ENCODE measurements at regions not wholly inside any gene's neighbourhood (a gene's known extent, or its start where the extent isn't known, plus 50 kb on each side); places are given as distances from the start of the nearest gene placed in this dataset.

DNA sequence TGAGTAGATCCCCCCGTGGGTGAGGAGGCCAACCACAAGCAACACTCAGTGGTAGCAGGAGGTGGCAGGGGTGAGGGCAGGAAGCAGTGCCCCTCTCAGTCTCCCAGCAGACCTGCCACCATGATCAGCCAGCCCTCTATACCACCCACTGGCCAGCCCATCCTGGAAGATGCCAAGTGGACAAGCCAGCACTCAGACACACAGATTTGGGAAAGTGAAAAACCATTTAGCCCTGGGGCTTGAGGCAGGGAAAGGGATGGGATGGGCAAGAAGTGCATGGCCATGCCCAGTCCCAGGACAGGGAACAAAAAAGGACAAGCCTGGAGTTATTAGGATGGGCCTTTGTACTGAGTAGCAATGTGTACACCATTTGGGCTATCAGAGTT, 76.9 kb downstream of the HFE start:
- POLR2A ChIA-PET, result interaction anchor here (0.5 to 3.1 kb wide), 5 partner anchors 25 to 121 kb away, joined by 3 to 32 read pairs (median 5); a partner anchor contains a TSS
- Mint-ChIP-seq H3K9me3 (no peaks in the 10 kb centered on the region), H3K36me3 (ENCODE audit: low read depth) (peaks cover 13% of the 10 kb centered on the region), H3K27ac (peak overlapping the region; percentile 67), H3K4me3 (peak overlapping the region; percentile 10), H3K4me1 (ENCODE audit: low read depth) (peaks cover 44% of the 10 kb centered on the region), H3K27me3 (peaks cover 2% of the 10 kb centered on the region)
- intact Hi-C loops (cut with micrococcal nuclease), result no loop called here
- ATAC-seq (no peak), DNase-seq (no peak)
- CTCF ChIA-PET, result no interaction called here
- TF ChIP-seq, protein P1, sequence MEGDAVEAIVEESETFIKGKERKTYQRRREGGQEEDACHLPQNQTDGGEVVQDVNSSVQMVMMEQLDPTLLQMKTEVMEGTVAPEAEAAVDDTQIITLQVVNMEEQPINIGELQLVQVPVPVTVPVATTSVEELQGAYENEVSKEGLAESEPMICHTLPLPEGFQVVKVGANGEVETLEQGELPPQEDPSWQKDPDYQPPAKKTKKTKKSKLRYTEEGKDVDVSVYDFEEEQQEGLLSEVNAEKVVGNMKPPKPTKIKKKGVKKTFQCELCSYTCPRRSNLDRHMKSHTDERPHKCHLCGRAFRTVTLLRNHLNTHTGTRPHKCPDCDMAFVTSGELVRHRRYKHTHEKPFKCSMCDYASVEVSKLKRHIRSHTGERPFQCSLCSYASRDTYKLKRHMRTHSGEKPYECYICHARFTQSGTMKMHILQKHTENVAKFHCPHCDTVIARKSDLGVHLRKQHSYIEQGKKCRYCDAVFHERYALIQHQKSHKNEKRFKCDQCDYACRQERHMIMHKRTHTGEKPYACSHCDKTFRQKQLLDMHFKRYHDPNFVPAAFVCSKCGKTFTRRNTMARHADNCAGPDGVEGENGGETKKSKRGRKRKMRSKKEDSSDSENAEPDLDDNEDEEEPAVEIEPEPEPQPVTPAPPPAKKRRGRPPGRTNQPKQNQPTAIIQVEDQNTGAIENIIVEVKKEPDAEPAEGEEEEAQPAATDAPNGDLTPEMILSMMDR (IDR thresholded peaks at IDR 0.05), result no peak

DNA sequence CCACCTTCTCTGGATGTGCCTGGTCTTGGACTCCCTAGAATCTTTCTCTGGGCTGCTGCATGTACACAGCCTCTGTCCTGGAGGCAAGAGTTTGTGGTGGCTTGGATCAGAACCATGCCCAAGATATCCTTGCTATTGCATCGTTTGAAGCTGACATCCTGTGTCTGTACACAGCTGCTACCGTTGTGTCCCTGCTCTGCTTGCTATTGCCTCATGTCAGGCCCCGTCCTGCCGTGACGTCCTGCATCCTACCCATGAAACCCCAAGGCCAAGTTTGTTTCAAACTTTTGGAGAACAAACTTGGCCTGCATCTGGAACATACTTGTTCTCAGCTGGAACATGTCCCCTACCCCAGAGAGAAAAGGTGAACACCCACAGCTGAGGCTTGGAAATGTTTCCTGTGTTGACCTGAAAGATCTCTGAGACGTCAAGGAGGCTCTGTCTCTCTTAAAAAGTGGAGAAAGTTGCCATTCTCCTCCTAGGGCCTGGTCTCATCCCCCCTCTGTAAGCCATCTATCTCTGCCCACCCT, 78.1 kb downstream of the HFE start:
- H3K4me1 Mint-ChIP-seq (ENCODE audit: low read depth), result peaks cover 46% of the 10 kb centered on the region
- TF ChIP-seq, protein P1 (IDR thresholded peaks at IDR 0.05), result no peak
- H3K36me3 Mint-ChIP-seq (ENCODE audit: low read depth), result peaks cover 10% of the 10 kb centered on the region
- H3K4me3 Mint-ChIP-seq, result no peak overlapping the region
- H3K27ac Mint-ChIP-seq, result peak overlapping the region; percentile 68
- peak; percentile 19 for DNase-seq
- CTCF ChIA-PET, result no interaction called here
- POLR2A ChIA-PET, result interaction anchor here (0.7 to 3.1 kb wide), 10 partner anchors 8 to 109 kb away, joined by 3 to 32 read pairs (median 4); a partner anchor contains a TSS
- H3K27me3 Mint-ChIP-seq, result no peaks in the 10 kb centered on the region
- peak; percentile 29 for ATAC-seq
- no peaks in the 10 kb centered on the region for H3K9me3 Mint-ChIP-seq
- intact Hi-C loops (cut with micrococcal nuclease), result no loop called here

DNA sequence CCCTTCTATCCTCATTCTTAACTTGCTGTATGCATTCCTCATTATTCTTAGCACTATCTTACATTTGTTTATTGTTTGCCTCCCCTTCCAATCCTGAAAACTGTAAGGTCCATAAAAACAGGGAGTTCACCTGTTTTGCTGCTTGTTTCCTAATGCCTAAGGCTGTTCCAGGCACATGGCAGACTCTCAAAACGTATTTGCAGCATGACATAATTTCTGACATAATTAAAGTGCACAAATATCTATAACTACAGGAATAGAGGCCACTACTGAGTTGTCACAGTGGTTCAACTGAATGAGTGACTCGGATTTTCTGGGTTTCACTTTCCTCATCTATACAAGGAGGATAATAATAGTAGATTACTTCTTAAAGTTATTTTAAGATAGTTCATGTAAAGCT, 83.0 kb downstream of the HFE start:
- ATAC-seq, result no peak
- Mint-ChIP-seq H3K36me3 (ENCODE audit: low read depth) (peaks cover 17% of the 10 kb centered on the region), H3K9me3 (no peaks in the 10 kb centered on the region), H3K4me1 (ENCODE audit: low read depth) (peaks cover 46% of the 10 kb centered on the region), H3K4me3 (peak overlapping the region; percentile 97), H3K27me3 (no peaks in the 10 kb centered on the region), H3K27ac (peak overlapping the region; percentile 99)
- ChIA-PET POLR2A (interaction anchor here (0.6 to 8.6 kb wide), 12 partner anchors 10 to 1309 kb away, joined by 3 to 286 read pairs (median 9); a partner anchor contains a TSS), CTCF (interaction anchor here (0.7 to 0.9 kb wide), 2 partner anchors 11 to 27 kb away, joined by 3 to 5 read pairs; a partner anchor contains a TSS)
- intact Hi-C loops (cut with micrococcal nuclease), result no loop called here
- DNase-seq, result no peak
- TF ChIP-seq, protein P1 (IDR thresholded peaks at IDR 0.05), result no peak

DNA sequence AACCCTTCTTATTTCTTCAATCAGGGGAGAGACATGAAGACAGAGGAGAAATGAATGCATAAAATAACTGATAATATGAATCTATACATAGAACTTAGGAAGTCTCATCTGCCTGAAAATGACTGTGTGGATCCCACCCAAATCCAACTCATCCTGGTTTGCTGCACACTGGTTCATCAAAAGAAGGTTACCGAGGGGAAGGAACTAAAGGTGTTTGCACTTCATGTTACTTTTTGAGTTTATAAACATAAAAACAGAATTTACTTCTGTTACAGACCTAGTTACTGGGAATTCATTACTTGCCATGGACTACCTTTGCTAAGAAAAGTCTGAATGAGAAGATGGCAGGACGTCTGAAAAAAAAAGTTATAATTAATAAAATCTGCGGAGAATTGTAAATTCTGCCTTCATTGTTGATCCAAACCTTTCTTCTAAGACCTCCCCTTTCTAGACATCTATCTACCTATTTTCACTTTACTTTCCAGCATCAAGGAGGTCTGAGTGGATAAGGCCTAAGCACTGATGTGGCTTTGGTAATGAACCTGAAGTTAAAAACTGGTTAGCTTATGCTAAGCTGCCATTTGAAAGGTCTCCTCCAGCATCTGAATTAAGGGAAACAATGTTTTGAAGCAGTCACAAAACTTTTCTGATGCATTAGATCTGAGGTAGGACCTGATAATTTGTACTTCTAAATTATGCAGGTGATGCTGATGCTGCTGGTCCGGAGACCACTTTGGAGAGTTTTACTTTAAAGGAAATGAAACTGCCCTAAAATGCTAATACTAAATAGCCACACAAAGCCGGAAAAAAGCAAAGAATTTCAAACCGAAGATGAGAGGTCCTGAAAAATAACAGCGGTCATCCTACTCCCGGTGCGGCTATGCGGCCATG, 84.0 kb downstream of the HFE start:
- H3K4me3 Mint-ChIP-seq, result peak overlapping the region; percentile 97
- no peak for ATAC-seq
- H3K9me3 Mint-ChIP-seq, result no peaks in the 10 kb centered on the region
- no peak for DNase-seq
- CTCF ChIA-PET, result interaction anchor here (0.7 to 0.9 kb wide), 2 partner anchors 12 to 26 kb away, joined by 3 to 5 read pairs; a partner anchor contains a TSS
- intact Hi-C loops (cut with micrococcal nuclease), result no loop called here
- peak overlapping the region; percentile 99 for H3K27ac Mint-ChIP-seq
- TF ChIP-seq, protein P1 (IDR thresholded peaks at IDR 0.05), result no peak
- POLR2A ChIA-PET, result interaction anchor here (0.9 to 8.6 kb wide), 13 partner anchors 9 to 1308 kb away, joined by 3 to 286 read pairs (median 11); a partner anchor contains a TSS
- H3K36me3 Mint-ChIP-seq (ENCODE audit: low read depth), result peaks cover 12% of the 10 kb centered on the region
- no peaks in the 10 kb centered on the region for H3K27me3 Mint-ChIP-seq
- peaks cover 48% of the 10 kb centered on the region for H3K4me1 Mint-ChIP-seq (ENCODE audit: low read depth)

All from activated CD8-positive, alpha-beta T cell treated with anti-CD3 and anti-CD28 coated beads for 36 hours (primary cell).